ENCODE measurements at regions not wholly inside any gene's neighbourhood (a gene's known extent, or its start where the extent isn't known, plus 50 kb on each side); places are given as distances from the start of the nearest gene placed in this dataset.

- TF ChIP-seq CTCF (conservative IDR thresholded peaks at IDR 0.05; ENCODE audit: low read length): peak; percentile 40
- no peak for TF ChIP-seq EZH2phosphoT487 (IDR thresholded peaks at IDR 0.05; ENCODE audit: borderline replicate concordance, low read depth, low read length)
Observed at GRCh38 chr10:130547368-130547767, 411.2 kb downstream of the GLRX3 start.
